ENCODE measurements at regions not wholly inside any gene's neighbourhood (a gene's known extent, or its start where the extent isn't known, plus 50 kb on each side); places are given as distances from the start of the nearest gene placed in this dataset.
A peak's percentile ranks its signal among the peaks of the same experiment; 100 is the strongest.
"Not testable (repeated sequence)": the region's sequence is repeated elsewhere in the genome, so short reads cannot be mapped to it uniquely, and the experiment has no call there.

DNA sequence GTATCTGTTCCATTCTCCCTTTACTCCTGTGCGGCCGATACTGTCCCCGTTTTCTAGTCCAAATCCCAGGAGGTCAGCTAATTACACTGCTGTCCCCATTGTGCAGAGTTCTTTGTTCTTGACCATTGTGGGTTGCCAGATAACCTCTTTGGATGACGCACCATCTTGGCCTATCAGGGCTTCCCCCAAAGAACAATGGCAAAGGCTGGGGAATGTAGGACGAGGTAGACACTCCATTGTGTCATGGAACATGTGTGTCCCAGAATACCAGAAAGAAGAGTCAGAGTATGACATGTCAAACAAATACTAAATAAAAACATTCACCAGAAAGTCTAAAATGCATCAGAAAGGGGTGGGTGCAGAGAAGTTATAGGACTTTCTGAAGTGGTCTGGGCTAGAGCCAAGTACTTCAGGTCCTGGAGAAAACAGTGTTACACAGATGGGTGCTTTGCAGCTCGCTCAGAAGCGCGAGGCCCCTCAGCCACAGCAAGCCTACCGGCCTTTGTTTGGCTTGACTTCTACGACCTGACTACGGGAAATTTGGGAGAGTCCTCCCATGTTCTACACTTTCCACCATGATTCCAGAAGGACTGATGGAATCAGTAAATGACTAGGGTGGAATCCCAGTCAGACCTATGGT is 83.2 kb upstream of the SSBP2 start:
- DNase-seq (ENCODE audit: low read depth) = no peak
- TF ChIP-seq, protein P1, sequence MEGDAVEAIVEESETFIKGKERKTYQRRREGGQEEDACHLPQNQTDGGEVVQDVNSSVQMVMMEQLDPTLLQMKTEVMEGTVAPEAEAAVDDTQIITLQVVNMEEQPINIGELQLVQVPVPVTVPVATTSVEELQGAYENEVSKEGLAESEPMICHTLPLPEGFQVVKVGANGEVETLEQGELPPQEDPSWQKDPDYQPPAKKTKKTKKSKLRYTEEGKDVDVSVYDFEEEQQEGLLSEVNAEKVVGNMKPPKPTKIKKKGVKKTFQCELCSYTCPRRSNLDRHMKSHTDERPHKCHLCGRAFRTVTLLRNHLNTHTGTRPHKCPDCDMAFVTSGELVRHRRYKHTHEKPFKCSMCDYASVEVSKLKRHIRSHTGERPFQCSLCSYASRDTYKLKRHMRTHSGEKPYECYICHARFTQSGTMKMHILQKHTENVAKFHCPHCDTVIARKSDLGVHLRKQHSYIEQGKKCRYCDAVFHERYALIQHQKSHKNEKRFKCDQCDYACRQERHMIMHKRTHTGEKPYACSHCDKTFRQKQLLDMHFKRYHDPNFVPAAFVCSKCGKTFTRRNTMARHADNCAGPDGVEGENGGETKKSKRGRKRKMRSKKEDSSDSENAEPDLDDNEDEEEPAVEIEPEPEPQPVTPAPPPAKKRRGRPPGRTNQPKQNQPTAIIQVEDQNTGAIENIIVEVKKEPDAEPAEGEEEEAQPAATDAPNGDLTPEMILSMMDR (conservative IDR thresholded peaks at IDR 0.05; ENCODE audit: low read depth, low read length) = no peak
- no peak overlapping the region for H3K4me3 ChIP-seq (ENCODE audit: low read length)

GRCh38 chr5:81830596-81830995 is 79.7 kb upstream of the SSBP2 start:
- H3K4me3 ChIP-seq (ENCODE audit: low read length) = no peak overlapping the region
- no peak for DNase-seq (ENCODE audit: low read depth)
- TF ChIP-seq, protein P1 (conservative IDR thresholded peaks at IDR 0.05; ENCODE audit: low read depth, low read length) = no peak

GRCh38 chr5:81829242-81829641 is 78.3 kb upstream of the SSBP2 start:
- TF ChIP-seq, protein P1 (conservative IDR thresholded peaks at IDR 0.05; ENCODE audit: low read depth, low read length) = no peak
- H3K4me3 ChIP-seq (ENCODE audit: low read length) = no peak overlapping the region
- no peak for DNase-seq (ENCODE audit: low read depth)

- TF ChIP-seq, protein P1 (conservative IDR thresholded peaks at IDR 0.05; ENCODE audit: low read depth, low read length) = no peak
- H3K4me3 ChIP-seq (ENCODE audit: low read length) = no peak overlapping the region
- DNase-seq (ENCODE audit: low read depth) = no peak
These were observed 76.6 kb upstream of the SSBP2 start for GRCh38 chr5:81827500-81827899.

- TF ChIP-seq, protein P1 (conservative IDR thresholded peaks at IDR 0.05; ENCODE audit: low read depth, low read length) = no peak
- no peak for DNase-seq (ENCODE audit: low read depth)
- H3K4me3 ChIP-seq (ENCODE audit: low read length) = no peak overlapping the region
These were observed 75.2 kb upstream of the SSBP2 start for GRCh38 chr5:81826128-81826527.

- TF ChIP-seq, protein P1 (conservative IDR thresholded peaks at IDR 0.05; ENCODE audit: low read depth, low read length) = no peak
- DNase-seq (ENCODE audit: low read depth) = peak; percentile 60
- H3K4me3 ChIP-seq (ENCODE audit: low read length) = no peak overlapping the region
These were observed 74.3 kb upstream of the SSBP2 start for GRCh38 chr5:81825237-81825636.

GRCh38 chr5:81823736-81824135 is 72.8 kb upstream of the SSBP2 start:
- not testable (repeated sequence) for DNase-seq (ENCODE audit: low read depth)

More at GRCh38 chr5:81823736-81824135, 72.8 kb upstream of the SSBP2 start:
- H3K4me3 ChIP-seq (ENCODE audit: low read length) = not testable (repeated sequence)
